ENCODE measurements at regions not wholly inside any gene's neighbourhood (a gene's known extent, or its start where the extent isn't known, plus 50 kb on each side); places are given as distances from the start of the nearest gene placed in this dataset.

- TF ChIP-seq CTCF (IDR thresholded peaks at IDR 0.05; ENCODE audit: extremely low read depth in 1 of 2, insufficient read depth in 1 of 2, low read depth in 1 of 2, low read length in 2 of 2), result no peak
- TF ChIP-seq POLR2A (IDR thresholded peaks at IDR 0.05; ENCODE audit: low read depth, low read length), result no peak
These were observed 78.7 kb upstream of the MPHOSPH6 start for GRCh38 chr16:82248677-82249076.

Data from endothelial cell of umbilical vein (primary cell).